ENCODE measurements at regions not wholly inside any gene's neighbourhood (a gene's known extent, or its start where the extent isn't known, plus 50 kb on each side); places are given as distances from the start of the nearest gene placed in this dataset.

- DNase-seq (ENCODE audit: low read depth in 4 of 4, low spot score in 1 of 4): no peak
Observed at GRCh38 chr2:134110532-134110931, 143.3 kb upstream of the MGAT5 start.

- DNase-seq (ENCODE audit: low read depth in 4 of 4, low spot score in 1 of 4): no peak
Observed at GRCh38 chr2:134117676-134118075, 136.2 kb upstream of the MGAT5 start.

GRCh38 chr2:134118279-134119116 is 135.4 kb upstream of the MGAT5 start:
- DNase-seq (ENCODE audit: low read depth in 4 of 4, low spot score in 1 of 4): peak; percentile 55 to 75 (median 70)

- no peak for DNase-seq (ENCODE audit: low read depth in 4 of 4, low spot score in 1 of 4)
Observed at GRCh38 chr2:134119117-134119712, 134.7 kb upstream of the MGAT5 start.

- DNase-seq (ENCODE audit: low read depth in 4 of 4, low spot score in 1 of 4): peak; percentile 57 to 77 (median 66)
Observed at GRCh38 chr2:134119713-134120405, 134.0 kb upstream of the MGAT5 start.

- DNase-seq (ENCODE audit: low read depth in 4 of 4, low spot score in 1 of 4): no peak
Observed at GRCh38 chr2:134120406-134120732, 133.5 kb upstream of the MGAT5 start.

GRCh38 chr2:134120733-134121630 is 132.9 kb upstream of the MGAT5 start:
- DNase-seq (ENCODE audit: low read depth in 4 of 4, low spot score in 1 of 4): peak in 2 of 4 experiments; percentile 53 to 55

GRCh38 chr2:134122610-134123009 is 131.3 kb upstream of the MGAT5 start:
- no peak for DNase-seq (ENCODE audit: low read depth in 4 of 4, low spot score in 1 of 4)

GRCh38 chr2:134123332-134123731 is 130.5 kb upstream of the MGAT5 start:
- no peak for DNase-seq (ENCODE audit: low read depth in 4 of 4, low spot score in 1 of 4)

- DNase-seq (ENCODE audit: low read depth in 4 of 4, low spot score in 1 of 4): no peak
Observed at GRCh38 chr2:134124047-134124753, 129.7 kb upstream of the MGAT5 start.

- DNase-seq (ENCODE audit: low read depth in 4 of 4, low spot score in 1 of 4): peak in 3 of 4 experiments; percentile 51 to 62 (median 51)
Observed at GRCh38 chr2:134127496-134127895, 126.4 kb upstream of the MGAT5 start.

GRCh38 chr2:134128746-134129145 is 125.1 kb upstream of the MGAT5 start:
- DNase-seq (ENCODE audit: low read depth in 4 of 4, low spot score in 1 of 4): no peak

GRCh38 chr2:134129900-134130537 is 123.9 kb upstream of the MGAT5 start:
- no peak for DNase-seq (ENCODE audit: low read depth in 4 of 4, low spot score in 1 of 4)

GRCh38 chr2:134131681-134132489 is 122.0 kb upstream of the MGAT5 start:
- DNase-seq (ENCODE audit: low read depth in 4 of 4, low spot score in 1 of 4): no peak

- no peak for DNase-seq (ENCODE audit: low read depth in 4 of 4, low spot score in 1 of 4)
Observed at GRCh38 chr2:134132490-134132857, 121.4 kb upstream of the MGAT5 start.

- DNase-seq (ENCODE audit: low read depth in 4 of 4, low spot score in 1 of 4): no peak
Observed at GRCh38 chr2:134133622-134134312, 120.1 kb upstream of the MGAT5 start.

- DNase-seq (ENCODE audit: low read depth in 4 of 4, low spot score in 1 of 4): no peak
Observed at GRCh38 chr2:134134313-134134706, 119.6 kb upstream of the MGAT5 start.

- DNase-seq (ENCODE audit: low read depth in 4 of 4, low spot score in 1 of 4): no peak
Observed at GRCh38 chr2:134134827-134135226, 119.0 kb upstream of the MGAT5 start.

- no peak for DNase-seq (ENCODE audit: low read depth in 4 of 4, low spot score in 1 of 4)
Observed at GRCh38 chr2:134135793-134136192, 118.1 kb upstream of the MGAT5 start.

Measured in stimulated activated CD4-positive, alpha-beta T cell treated with anti-CD3 and anti-CD28 coated beads, Interleukin-1b, Interleukin-23, amount 100 ng/mL, for 24 hours (primary cell).